H1 (cell line): ENCODE measurements at regions not wholly inside any gene's neighbourhood (a gene's known extent, or its start where the extent isn't known, plus 50 kb on each side); places are given as distances from the start of the nearest gene placed in this dataset.

Experiments
- CTCF ChIA-PET: fragments of 300-600 bp; sonication (Branson Sonifier 250); formaldehyde crosslinking; loops from one replicate; lab custom pipeline; 2021; ENCODE audit not compliant: partially characterized antibody; lab: Charles Lee
- POLR2A ChIA-PET: fragments of 300-600 bp; sonication (Branson Sonifier 250); formaldehyde crosslinking; loops from one replicate; lab custom pipeline; 2021; ENCODE audit warnings: inconsistent platforms; ENCODE audit not compliant: partially characterized antibody; lab: Charles Lee
- DNase-seq, 2 experiments: peaks; one replicate each; pipeline versions ENCODE4 v3.0.0 to v3.0.0-alpha.2; 2010 to 2022; ENCODE audit warnings: low spot score in 2 of 2, low read depth in 1 of 2, mixed read lengths in 1 of 2
- FAIRE-seq: peaks from 2 replicates; lab custom pipeline; 2011; peaks lifted over from hg19 to GRCh38; lab: Jason Lieb, UNC
- H2AFZ ChIP-seq: 2 replicates; pipeline ENCODE4 v1.8.1; 2012; ENCODE audit warnings: low read length, inconsistent platforms
- H2AK5ac ChIP-seq: 2 replicates; pipeline ENCODE4 v1.6.1; 2013; ENCODE audit warnings: low read depth, low read length
- H2BK120ac ChIP-seq: replicated peaks from 2 replicates; pipeline ENCODE3; 2013; ENCODE audit warnings: low read depth, low read length, inconsistent platforms
- H2BK12ac ChIP-seq: 2 replicates; pipeline ENCODE4 v1.6.1; 2013; ENCODE audit warnings: low read depth, low read length
- H2BK15ac ChIP-seq: 2 replicates; pipeline ENCODE4 v1.6.1; 2013; ENCODE audit warnings: low read length
- H2BK20ac ChIP-seq: 2 replicates; pipeline ENCODE4 v1.6.1; 2013; ENCODE audit warnings: low read length
- H2BK5ac ChIP-seq: 2 replicates; pipeline ENCODE4 v1.6.1; 2013; ENCODE audit warnings: low read depth, low read length
- H3K14ac ChIP-seq: 2 replicates; pipeline ENCODE4 v1.6.1; 2013; ENCODE audit warnings: inconsistent platforms; ENCODE audit not compliant: insufficient read length
- H3K18ac ChIP-seq: 2 replicates; pipeline ENCODE4 v1.6.1; 2013; ENCODE audit warnings: low read length; ENCODE audit errors: extremely low read depth
- H3K23ac ChIP-seq: 2 replicates; pipeline ENCODE4 v1.6.1; 2013; ENCODE audit warnings: inconsistent platforms; ENCODE audit not compliant: insufficient read length
- H3K23me2 ChIP-seq: 2 replicates; pipeline ENCODE4 v1.6.1; 2013; ENCODE audit warnings: low read depth, low read length
- H3K27ac ChIP-seq: 2 replicates; pipeline ENCODE4 v1.6.1; 2011; ENCODE audit warnings: low read depth, low read length, inconsistent platforms
- H3K27me3 ChIP-seq, 4 experiments: replicated peaks in 1 of 4; 1 replicate in 1 of 4; 2 replicates in 3 of 4; pipeline versions ENCODE4 v1.6.1 to v1.8.1; 2011 to 2013; ENCODE audit warnings: low read length in 3 of 4, mild to moderate bottlenecking in 3 of 4, inconsistent platforms in 2 of 4, mixed read lengths in 2 of 4, moderate library complexity in 1 of 4; ENCODE audit not compliant: control insufficient read depth in 3 of 4, insufficient read depth in 3 of 4; ENCODE audit errors: extremely low read depth in 1 of 4
- H3K36me3 ChIP-seq, 4 experiments: 2 replicates each; pipeline versions ENCODE4 v1.6.1 to v1.8.1; 2011 to 2013; ENCODE audit warnings: mild to moderate bottlenecking in 4 of 4, low read length in 3 of 4, moderate library complexity in 2 of 4, control low read depth in 1 of 4, inconsistent platforms in 1 of 4; ENCODE audit not compliant: insufficient read depth in 4 of 4, control insufficient read depth in 2 of 4
- H3K4ac ChIP-seq: replicated peaks from 2 replicates; pipeline ENCODE3; 2013; ENCODE audit warnings: low read length, low read depth, mixed read lengths, inconsistent platforms; ENCODE audit not compliant: insufficient read length
- H3K4me1 ChIP-seq, 4 experiments: replicated peaks in 1 of 4; 1 replicate in 1 of 4; 2 replicates in 3 of 4; pipeline versions ENCODE4 v1.6.1 to v1.8.1; 2011 to 2013; ENCODE audit warnings: low read length in 3 of 4, inconsistent platforms in 2 of 4, mixed read lengths in 1 of 4; ENCODE audit not compliant: insufficient read depth in 4 of 4, control insufficient read depth in 3 of 4
- H3K4me2 ChIP-seq, 2 experiments: 2 replicates each; pipeline versions ENCODE4 v1.6.1 to v1.8.1; 2011 to 2013; ENCODE audit warnings: low read depth in 2 of 2, low read length in 2 of 2, control low read depth in 1 of 2, inconsistent platforms in 1 of 2, mild to moderate bottlenecking in 1 of 2; ENCODE audit not compliant: insufficient read depth in 1 of 2
- H3K4me3 ChIP-seq, 4 experiments: fragments of 200-600, 300-600 bp in 1 of 4; sonication (generic), shearing (Covaris generic), sonication (Bioruptor Twin) in 1 of 4; 2 replicates each; pipeline versions ENCODE4 v1.5.1 to v1.8.1; 2011 to 2016; ENCODE audit warnings: low read length in 4 of 4, low read depth in 3 of 4, control low read depth in 2 of 4, inconsistent platforms in 2 of 4, mild to moderate bottlenecking in 2 of 4, mixed read lengths in 1 of 4, moderate library complexity in 1 of 4; ENCODE audit not compliant: insufficient read depth in 2 of 4; ENCODE audit errors: extremely low read depth in 1 of 4
- H3K56ac ChIP-seq: replicated peaks from 2 replicates; pipeline ENCODE3; 2013; ENCODE audit warnings: low read depth, mild to moderate bottlenecking, mixed read lengths, low read length, inconsistent platforms; ENCODE audit not compliant: insufficient read length
- H3K79me1 ChIP-seq: 2 replicates; pipeline ENCODE4 v1.6.1; 2013; ENCODE audit warnings: low read depth, low read length, control low read depth
- H3K79me2 ChIP-seq, 2 experiments: 2 replicates each; pipeline versions ENCODE4 v1.6.1 to v1.8.1; 2012 to 2013; ENCODE audit warnings: low read length in 2 of 2, mild to moderate bottlenecking in 2 of 2, inconsistent platforms in 1 of 2; ENCODE audit not compliant: insufficient read depth in 2 of 2, control insufficient read depth in 1 of 2
- H3K9ac ChIP-seq, 4 experiments: replicated peaks in 1 of 4; 1 replicate in 1 of 4; 2 replicates in 3 of 4; pipeline versions ENCODE4 v1.6.1 to v1.8.1; 2011 to 2013; ENCODE audit warnings: low read depth in 3 of 4, low read length in 3 of 4, control low read depth in 2 of 4, mild to moderate bottlenecking in 2 of 4, moderate library complexity in 2 of 4, inconsistent platforms in 1 of 4; ENCODE audit errors: extremely low read depth in 1 of 4
- H3K9me3 ChIP-seq, 2 experiments: 2 replicates each; pipeline versions ENCODE4 v1.6.1 to v1.8.1; 2012 to 2013; ENCODE audit warnings: mild to moderate bottlenecking in 2 of 2, moderate library complexity in 2 of 2, control low read depth in 1 of 2, inconsistent platforms in 1 of 2, low read depth in 1 of 2, low read length in 1 of 2, mixed read lengths in 1 of 2; ENCODE audit not compliant: insufficient read depth in 2 of 2
- H4K20me1 ChIP-seq, 2 experiments: replicated peaks in 1 of 2; 2 replicates each; pipeline versions ENCODE3 to v1.8.1; 2011 to 2013; ENCODE audit warnings: inconsistent platforms in 2 of 2, low read length in 2 of 2, mild to moderate bottlenecking in 1 of 2; ENCODE audit not compliant: insufficient read depth in 2 of 2, control insufficient read depth in 1 of 2
- H4K5ac ChIP-seq: 2 replicates; pipeline ENCODE4 v1.6.1; 2013; ENCODE audit warnings: low read length, low read depth, mixed read lengths, inconsistent platforms; ENCODE audit not compliant: insufficient read length
- H4K8ac ChIP-seq: 2 replicates; pipeline ENCODE4 v1.8.0; 2013; ENCODE audit warnings: mild to moderate bottlenecking, moderate library complexity, low read length, inconsistent platforms; ENCODE audit not compliant: insufficient read depth; ENCODE audit errors: extremely low read depth
- H4K91ac ChIP-seq: replicated peaks from 2 replicates; pipeline ENCODE3; 2013; ENCODE audit warnings: low read length, mixed read lengths, inconsistent platforms; ENCODE audit not compliant: insufficient read length
- CTCF ChIP-seq, 3 experiments: IDR thresholded peaks; 1 replicate in 2 of 3; 2 replicates in 1 of 3; pipeline versions ENCODE4 v1.5.1 to v1.6.1; 2011; ENCODE audit warnings: low read length in 3 of 3, mild to moderate bottlenecking in 3 of 3, inconsistent platforms in 2 of 3, low read depth in 1 of 3, moderate library complexity in 1 of 3; ENCODE audit not compliant: insufficient read depth in 1 of 3; ENCODE audit errors: control extremely low read depth in 1 of 3
- RAD21 ChIP-seq, 2 experiments: IDR thresholded peaks in 1 of 2; conservative IDR thresholded peaks in 1 of 2; 2 replicates each; pipeline ENCODE4 v1.6.1; 2011; ENCODE audit warnings: low read depth in 2 of 2, low read length in 2 of 2, improper control_type of control experiment in 1 of 2, inconsistent platforms in 1 of 2, mild to moderate bottlenecking in 1 of 2, moderate library complexity in 1 of 2
- USF2 ChIP-seq: IDR thresholded peaks from 2 replicates; pipeline ENCODE4 v1.6.1; 2011; ENCODE audit warnings: low read length, improper control_type of control experiment
- WGBS, 2 experiments: shearing (Covaris generic) in 1 of 2; methylation state at CpG; one replicate each; pipeline versions ENCODE4 v1.1.6 to v1.1.7; 2013 to 2015; ENCODE audit warnings: low lambda C conversion rate in 2 of 2, mixed read lengths in 2 of 2, inconsistent platforms in 1 of 2, low coverage in 1 of 2, missing lambda C conversion rate in 1 of 2; ENCODE audit not compliant: insufficient replicate concordance in 2 of 2, insufficient coverage in 1 of 2, insufficient read length in 1 of 2; ENCODE audit errors: extremely low coverage in 1 of 2, missing lambda C conversion rate in 1 of 2; 5-methylcytosine and 5-hydroxymethylcytosine counted together

GRCh38 chr6:126628125-126628524, 288.2 kb downstream of the CENPW start:
- Histone ChIP-seq H3K23me2 (no peaks in the 10 kb centered on the region), H3K4me1 (peaks cover 0 to under 1% (median under 1%) of the 10 kb centered on the region in 4 experiments; a peak in 1 of 7 replicates), H4K5ac (no peak overlapping the region), H3K27me3 (no peaks in the 10 kb centered on the region), H4K8ac (no peak overlapping the region), H4K20me1 (no peaks in the 10 kb centered on the region), H3K4me3 (no peak overlapping the region), H3K14ac (no peak overlapping the region), H3K27ac (no peak overlapping the region), H3K9ac (no peak overlapping the region), H3K23ac (no peak overlapping the region), H2BK12ac (no peak overlapping the region), H3K18ac (no peak overlapping the region), H3K4me2 (no peak overlapping the region), H2BK15ac (no peak overlapping the region), H4K91ac (no peak overlapping the region), H3K4ac (no peak overlapping the region), H3K79me2 (no peaks in the 10 kb centered on the region), H2BK120ac (no peak overlapping the region), H3K79me1 (no peaks in the 10 kb centered on the region), H2AFZ (no peak overlapping the region), H2BK20ac (no peak overlapping the region), H2BK5ac (no peak overlapping the region), H3K36me3 (no peaks in the 10 kb centered on the region), H3K56ac (no peak overlapping the region), H3K9me3 (no peaks in the 10 kb centered on the region), H2AK5ac (no peak overlapping the region)
- FAIRE-seq (peak; percentile 72), DNase-seq (no peak)
- ChIA-PET POLR2A (no interaction called here), CTCF (interaction anchor here (0.6 to 3.1 kb wide), 22 partner anchors 9 to 458 kb away, joined by 3 to 18 read pairs (median 4); no protein-coding TSS in a partner anchor)
- TF ChIP-seq CTCF (IDR thresholded peaks at IDR 0.05; ENCODE audit: control extremely low read depth in 1 of 3, insufficient read depth in 1 of 3, low read depth in 1 of 3, low read length in 3 of 3) (peak in 1 of 3 experiments; percentile 40; a peak in 1 of 4 replicates), USF2 (no peak), RAD21 (IDR thresholded peaks at IDR 0.05 in 1 of 2, conservative IDR thresholded peaks at IDR 0.05 in 1 of 2; ENCODE audit: low read depth in 2 of 2, low read length in 2 of 2) (peak; percentile 20 to 35; a peak in 2 of 4 replicates)
- 82% methylated on average over 3 of the region's 3 CpGs; no CpG with 5 or more reads in 1 of the 2 experiments for WGBS, 2 experiments
